Loucy (cell line): ENCODE measurements at regions not wholly inside any gene's neighbourhood (a gene's known extent, or its start where the extent isn't known, plus 50 kb on each side); places are given as distances from the start of the nearest gene placed in this dataset.

Experiments used
- H2AFZ ChIP-seq: fragments of 200-600 bp; sonication (generic); 2 replicates; pipeline ENCODE4 v1.6.0; 2016; ENCODE audit warnings: antibody characterized with exemption, mild to moderate bottlenecking, low read length, moderate library complexity
- H3F3A ChIP-seq: fragments of 200-600 bp; 2 replicates; pipeline ENCODE4 v1.6.0; 2016; ENCODE audit warnings: antibody characterized with exemption, low read depth, mild to moderate bottlenecking
- H3K27me3 ChIP-seq: fragments of 200-600 bp; sonication (generic); 2 replicates; pipeline ENCODE4 v1.6.1; 2014; ENCODE audit warnings: low read length, mild to moderate bottlenecking; ENCODE audit not compliant: insufficient read depth, poor library complexity, severe bottlenecking
- H3K36me3 ChIP-seq: fragments of 200-600 bp; sonication (generic); 2 replicates; pipeline ENCODE4 v1.6.1; 2016; ENCODE audit warnings: low read length; ENCODE audit not compliant: insufficient read depth
- H3K4me1 ChIP-seq: fragments of 200-600 bp; sonication (generic); 2 replicates; pipeline ENCODE4 v1.5.1; 2014; ENCODE audit warnings: low read length, mild to moderate bottlenecking; ENCODE audit not compliant: insufficient read depth, poor library complexity, severe bottlenecking
- H3K4me2 ChIP-seq: fragments of 200-600 bp; sonication (generic); 2 replicates; pipeline ENCODE4 v1.6.0; 2014; ENCODE audit warnings: antibody characterized with exemption, low read length, low read depth, mild to moderate bottlenecking; ENCODE audit not compliant: poor library complexity, severe bottlenecking
- H3K4me3 ChIP-seq: fragments of 200-600 bp; sonication (generic); 2 replicates; pipeline ENCODE4 v1.5.1; 2014; ENCODE audit warnings: low read length, mild to moderate bottlenecking, mixed read lengths; ENCODE audit not compliant: poor library complexity, severe bottlenecking
- H3K79me2 ChIP-seq: fragments of 200-600 bp; sonication (generic); 2 replicates; pipeline ENCODE4 v1.6.1; 2014; ENCODE audit warnings: low read length; ENCODE audit not compliant: insufficient read depth
- H3K9ac ChIP-seq: fragments of 200-600 bp; sonication (generic); 2 replicates; pipeline ENCODE4 v1.6.0; 2014; ENCODE audit warnings: mild to moderate bottlenecking, low read depth, low read length, moderate library complexity; ENCODE audit not compliant: poor library complexity, severe bottlenecking
- H3K9me2 ChIP-seq: fragments of 200-600 bp; sonication (generic); replicated peaks from 2 replicates; pipeline ENCODE4 v1.6.1; 2016; ENCODE audit warnings: low read depth, low read length, mixed read lengths
- H3K9me3 ChIP-seq: fragments of 200-600 bp; sonication (generic); 2 replicates; pipeline ENCODE4 v1.6.1; 2014; ENCODE audit warnings: mild to moderate bottlenecking, antibody characterized with exemption, low read length, low read depth; ENCODE audit not compliant: insufficient read depth
- H4K20me1 ChIP-seq: fragments of 200-600 bp; sonication (generic); 2 replicates; pipeline ENCODE4 v1.6.0; 2014; ENCODE audit warnings: antibody characterized with exemption, low read length, mild to moderate bottlenecking; ENCODE audit not compliant: insufficient read depth, poor library complexity, severe bottlenecking
- CTCF ChIP-seq: fragments of 200-600 bp; sonication (generic); conservative IDR thresholded peaks from 2 replicates; pipeline ENCODE4 v1.5.1; 2014; ENCODE audit warnings: mild to moderate bottlenecking, antibody characterized with exemption, low read length
- EZH2phosphoT487 ChIP-seq: fragments of 200-600 bp; IDR thresholded peaks from 2 replicates; pipeline ENCODE4 v1.6.1; 2018; ENCODE audit warnings: antibody characterized with exemption, mild to moderate bottlenecking, moderate library complexity, borderline replicate concordance

DNA sequence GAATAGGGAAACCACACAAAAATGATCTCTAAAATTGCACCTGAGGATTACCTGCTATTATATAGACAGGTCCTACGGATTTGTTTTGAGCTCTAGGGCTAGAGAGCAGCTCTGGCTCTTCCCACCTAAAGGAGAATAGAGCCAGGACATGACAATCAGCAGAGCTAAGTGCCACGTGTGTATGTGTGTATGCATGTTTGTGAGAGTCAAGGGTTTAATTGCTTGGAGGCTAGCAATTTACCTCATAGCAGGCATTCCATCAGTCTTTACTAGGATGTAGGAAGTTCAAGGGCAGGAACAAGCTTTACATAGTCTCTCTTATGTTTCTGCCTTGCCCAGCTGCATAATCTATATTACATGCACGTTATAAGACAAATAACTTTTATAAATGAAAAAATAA, 498.2 kb downstream of the NSUN3 start:
- Histone ChIP-seq H2AFZ (no peak overlapping the region), H3K4me3 (no peak overlapping the region), H3K36me3 (no peaks in the 10 kb centered on the region), H3K27me3 (no peaks in the 10 kb centered on the region), H3K9ac (no peak overlapping the region), H3K9me3 (no peaks in the 10 kb centered on the region), H3K4me2 (no peak overlapping the region), H4K20me1 (no peaks in the 10 kb centered on the region), H3K9me2 (no peaks in the 10 kb centered on the region), H3F3A (no peaks in the 10 kb centered on the region), H3K4me1 (no peaks in the 10 kb centered on the region), H3K79me2 (no peaks in the 10 kb centered on the region)
- no peak for TF ChIP-seq EZH2phosphoT487
- no peak for TF ChIP-seq CTCF

GRCh38 chr3:94564247-94564646, 501.4 kb downstream of the NSUN3 start:
- Histone ChIP-seq H3K4me2 (no peak overlapping the region), H3K27me3 (no peaks in the 10 kb centered on the region), H3K9me2 (no peaks in the 10 kb centered on the region), H3F3A (no peaks in the 10 kb centered on the region), H3K79me2 (no peaks in the 10 kb centered on the region), H3K36me3 (no peaks in the 10 kb centered on the region), H3K4me3 (no peak overlapping the region), H2AFZ (no peak overlapping the region), H3K9ac (no peak overlapping the region), H4K20me1 (no peaks in the 10 kb centered on the region), H3K9me3 (no peaks in the 10 kb centered on the region), H3K4me1 (no peaks in the 10 kb centered on the region)
- TF ChIP-seq EZH2phosphoT487, result no peak
- TF ChIP-seq CTCF, result no peak

- Histone ChIP-seq H3K4me2 (no peak overlapping the region), H2AFZ (no peak overlapping the region), H3F3A (no peaks in the 10 kb centered on the region), H3K4me3 (no peak overlapping the region), H3K9me3 (no peaks in the 10 kb centered on the region), H3K79me2 (no peaks in the 10 kb centered on the region), H3K27me3 (no peaks in the 10 kb centered on the region), H3K9me2 (no peaks in the 10 kb centered on the region), H4K20me1 (no peaks in the 10 kb centered on the region), H3K9ac (no peak overlapping the region), H3K36me3 (no peaks in the 10 kb centered on the region), H3K4me1 (no peaks in the 10 kb centered on the region)
- no peak for TF ChIP-seq CTCF
- no peak for TF ChIP-seq EZH2phosphoT487
These were observed 505.2 kb downstream of the NSUN3 start for GRCh38 chr3:94568041-94568440.
